ENCODE measurements at regions not wholly inside any gene's neighbourhood (a gene's known extent, or its start where the extent isn't known, plus 50 kb on each side); places are given as distances from the start of the nearest gene placed in this dataset.

GRCh38 chr4:24298911-24299310 is 285.4 kb downstream of the DHX15 start:
- Histone ChIP-seq H3K79me2 (ENCODE audit: control insufficient read depth, insufficient read depth, low read length) (no peaks in the 10 kb centered on the region), H3K9me1 (replicated peaks; ENCODE audit: control insufficient read depth, extremely low read depth, insufficient read depth, low read length) (no peaks in the 10 kb centered on the region), H3K36me3 (ENCODE audit: control insufficient read depth in 2 of 2, extremely low read depth in 1 of 2, insufficient read depth in 2 of 2, low read length in 2 of 2) (no peaks in the 10 kb centered on the region), H3K27me3 (ENCODE audit: control insufficient read depth in 2 of 2, insufficient read depth in 2 of 2, low read length in 2 of 2) (no peaks in the 10 kb centered on the region), H2AFZ (ENCODE audit: low read depth, low read length) (no peak overlapping the region), H3K4me3 (replicated peaks in 1 of 3; ENCODE audit: insufficient read depth in 1 of 3, low read depth in 1 of 3, low read length in 3 of 3) (no peak overlapping the region), H4K20me1 (replicated peaks; ENCODE audit: control insufficient read depth, extremely low read depth, insufficient read depth, low read length) (no peaks in the 10 kb centered on the region), H3K4me1 (ENCODE audit: control insufficient read depth, extremely low read depth, insufficient read depth, low read length) (no peaks in the 10 kb centered on the region), H3K27ac (ENCODE audit: insufficient read depth, low read depth, low read length) (no peak overlapping the region), H3K9me3 (replicated peaks; ENCODE audit: control insufficient read depth, insufficient read depth, low read length) (no peaks in the 10 kb centered on the region), H3K4me2 (ENCODE audit: insufficient read depth, low read length) (no peak overlapping the region), H3K9ac (replicated peaks; ENCODE audit: extremely low read depth, insufficient read depth, low read length) (no peak overlapping the region)
- ChIA-PET CTCF (no interaction called here), POLR2A (no interaction called here)
- no peak for FAIRE-seq
- dilution Hi-C loops (cut with MboI; ENCODE audit: extremely low pct_ligation_motif_present, low sequenced_read_pairs), result no loop called here
- intact Hi-C loops (cut with micrococcal nuclease), result no loop called here
- TF ChIP-seq GATA2 (IDR thresholded peaks at IDR 0.05; ENCODE audit: insufficient read depth, insufficient read length, low read depth, low read length), result no peak
- no peak for TF ChIP-seq POLR2A (IDR thresholded peaks at IDR 0.05; ENCODE audit: low read depth, low read length)
- no peak for TF ChIP-seq EZH2 (IDR thresholded peaks at IDR 0.05; ENCODE audit: borderline replicate concordance, low read depth, low read length, severe bottlenecking)
- no peak for TF ChIP-seq MAX (IDR thresholded peaks at IDR 0.05; ENCODE audit: insufficient read depth, insufficient read length)
- no peak for TF ChIP-seq FOS (IDR thresholded peaks at IDR 0.05; ENCODE audit: borderline replicate concordance, insufficient read depth, low read length)
- TF ChIP-seq POLR2AphosphoS5 (IDR thresholded peaks at IDR 0.05; ENCODE audit: insufficient read depth, low read depth, low read length), result no peak
- BruUV-seq (replicated peaks), result no TSS peak
- no peak for DNase-seq (ENCODE audit: low read depth, low spot score)

GRCh38 chr4:24287096-24287495 is 297.3 kb downstream of the DHX15 start:
- Histone ChIP-seq H3K9me1 (replicated peaks; ENCODE audit: control insufficient read depth, extremely low read depth, insufficient read depth, low read length) (no peaks in the 10 kb centered on the region), H3K9me3 (replicated peaks; ENCODE audit: control insufficient read depth, insufficient read depth, low read length) (peaks cover 2% of the 10 kb centered on the region), H3K27me3 (ENCODE audit: control insufficient read depth in 2 of 2, insufficient read depth in 2 of 2, low read length in 2 of 2) (no peaks in the 10 kb centered on the region), H3K79me2 (ENCODE audit: control insufficient read depth, insufficient read depth, low read length) (no peaks in the 10 kb centered on the region), H3K4me1 (ENCODE audit: control insufficient read depth, extremely low read depth, insufficient read depth, low read length) (no peaks in the 10 kb centered on the region), H3K9ac (replicated peaks; ENCODE audit: extremely low read depth, insufficient read depth, low read length) (no peak overlapping the region), H3K4me3 (replicated peaks in 1 of 3; ENCODE audit: insufficient read depth in 1 of 3, low read depth in 1 of 3, low read length in 3 of 3) (no peak overlapping the region), H2AFZ (ENCODE audit: low read depth, low read length) (no peak overlapping the region), H3K4me2 (ENCODE audit: insufficient read depth, low read length) (no peak overlapping the region), H3K27ac (ENCODE audit: insufficient read depth, low read depth, low read length) (no peak overlapping the region), H3K36me3 (ENCODE audit: control insufficient read depth in 2 of 2, extremely low read depth in 1 of 2, insufficient read depth in 2 of 2, low read length in 2 of 2) (no peaks in the 10 kb centered on the region), H4K20me1 (replicated peaks; ENCODE audit: control insufficient read depth, extremely low read depth, insufficient read depth, low read length) (no peaks in the 10 kb centered on the region)
- no TSS peak for BruUV-seq (replicated peaks)
- dilution Hi-C loops (cut with MboI; ENCODE audit: extremely low pct_ligation_motif_present, low sequenced_read_pairs), result no loop called here
- TF ChIP-seq MYC (IDR thresholded peaks at IDR 0.05; ENCODE audit: low read depth, low read length), result no peak
- TF ChIP-seq POLR2AphosphoS5 (IDR thresholded peaks at IDR 0.05; ENCODE audit: insufficient read depth, low read depth, low read length), result no peak
- no peak for TF ChIP-seq POLR2A (IDR thresholded peaks at IDR 0.05; ENCODE audit: low read depth, low read length)
- TF ChIP-seq MAX (IDR thresholded peaks at IDR 0.05; ENCODE audit: insufficient read depth, insufficient read length), result no peak
- TF ChIP-seq GATA2 (IDR thresholded peaks at IDR 0.05; ENCODE audit: insufficient read depth, insufficient read length, low read depth, low read length), result no peak
- no peak for TF ChIP-seq EZH2 (IDR thresholded peaks at IDR 0.05; ENCODE audit: borderline replicate concordance, low read depth, low read length, severe bottlenecking)
- TF ChIP-seq CTCF (IDR thresholded peaks at IDR 0.05; ENCODE audit: extremely low read depth in 1 of 2, insufficient read depth in 1 of 2, low read depth in 1 of 2, low read length in 2 of 2), result no peak
- no peak for TF ChIP-seq FOS (IDR thresholded peaks at IDR 0.05; ENCODE audit: borderline replicate concordance, insufficient read depth, low read length)
- TF ChIP-seq JUN (IDR thresholded peaks at IDR 0.05; ENCODE audit: borderline replicate concordance, insufficient read depth, insufficient read length, low read depth), result no peak
- intact Hi-C loops (cut with micrococcal nuclease), result no loop called here
- FAIRE-seq, result no peak
- ChIA-PET POLR2A (no interaction called here), CTCF (no interaction called here)
- no peak for DNase-seq (ENCODE audit: low read depth, low spot score)

All from endothelial cell of umbilical vein (primary cell).